H1 (cell line): ENCODE measurements at regions not wholly inside any gene's neighbourhood (a gene's known extent, or its start where the extent isn't known, plus 50 kb on each side); places are given as distances from the start of the nearest gene placed in this dataset.

Experiments used
- BACH1 ChIP-seq: IDR thresholded peaks from 2 replicates; pipeline ENCODE4 v1.6.1; 2012; ENCODE audit warnings: low read length, improper control_type of control experiment
- BCL11A ChIP-seq, 2 experiments: IDR thresholded peaks; one replicate each; pipeline ENCODE4 v1.6.1; 2011; ENCODE audit warnings: low read depth in 2 of 2, low read length in 2 of 2, mild to moderate bottlenecking in 2 of 2
- CHD1 ChIP-seq: IDR thresholded peaks from 2 replicates; pipeline ENCODE4 v1.6.1; 2012; ENCODE audit warnings: low read depth, low read length, improper control_type of control experiment
- HDAC2 ChIP-seq, 2 experiments: fragments of 300-600 bp in 1 of 2; sonication (generic) in 1 of 2; IDR thresholded peaks; 2 replicates each; pipeline ENCODE4 v1.6.1; 2011 to 2012; ENCODE audit warnings: low read depth in 2 of 2, low read length in 2 of 2, mild to moderate bottlenecking in 2 of 2, moderate library complexity in 2 of 2, borderline replicate concordance in 1 of 2, inconsistent platforms in 1 of 2
- RFX5 ChIP-seq: IDR thresholded peaks from 2 replicates; pipeline ENCODE4 v1.6.1; 2011; ENCODE audit warnings: low read depth, low read length, improper control_type of control experiment, borderline replicate concordance
- RNF2 ChIP-seq: fragments of 200-900, 300-1000 bp; sonication (generic); IDR thresholded peaks from 2 replicates; pipeline ENCODE4 v1.7.1; 2016; ENCODE audit warnings: borderline replicate concordance, low read depth, mild to moderate bottlenecking, antibody characterized with exemption, low read length; ENCODE audit not compliant: poor library complexity, severe bottlenecking; ENCODE audit errors: missing control alignments
- SIN3A ChIP-seq, 2 experiments: IDR thresholded peaks in 1 of 2; conservative IDR thresholded peaks in 1 of 2; 2 replicates each; pipeline ENCODE4 v1.6.1; 2011 to 2012; ENCODE audit warnings: low read length in 2 of 2, improper control_type of control experiment in 1 of 2, low read depth in 1 of 2, mild to moderate bottlenecking in 1 of 2
- SUZ12 ChIP-seq: fragments of 200-600 bp; sonication (generic); IDR thresholded peaks from 2 replicates; pipeline ENCODE4 v1.6.1; 2012; ENCODE audit warnings: mild to moderate bottlenecking, inconsistent platforms, low read length, moderate library complexity, mixed read lengths
- TCF12 ChIP-seq: IDR thresholded peaks from 2 replicates; pipeline ENCODE4 v1.6.1; 2011; ENCODE audit warnings: low read depth, mild to moderate bottlenecking, low read length
- TF ChIP-seq, protein P1 (sequence below): fragments of 300-600 bp; sonication (generic); IDR thresholded peaks from 2 replicates; pipeline ENCODE4 v1.7.1; 2012; ENCODE audit warnings: low read length, moderate library complexity, mild to moderate bottlenecking, inconsistent platforms; ENCODE audit not compliant: insufficient replicate concordance
- TF ChIP-seq, protein P2 (sequence below): IDR thresholded peaks from 2 replicates; pipeline ENCODE4 v1.6.1; 2011; ENCODE audit warnings: low read depth, mild to moderate bottlenecking, low read length; ENCODE audit not compliant: insufficient read depth

DNA sequence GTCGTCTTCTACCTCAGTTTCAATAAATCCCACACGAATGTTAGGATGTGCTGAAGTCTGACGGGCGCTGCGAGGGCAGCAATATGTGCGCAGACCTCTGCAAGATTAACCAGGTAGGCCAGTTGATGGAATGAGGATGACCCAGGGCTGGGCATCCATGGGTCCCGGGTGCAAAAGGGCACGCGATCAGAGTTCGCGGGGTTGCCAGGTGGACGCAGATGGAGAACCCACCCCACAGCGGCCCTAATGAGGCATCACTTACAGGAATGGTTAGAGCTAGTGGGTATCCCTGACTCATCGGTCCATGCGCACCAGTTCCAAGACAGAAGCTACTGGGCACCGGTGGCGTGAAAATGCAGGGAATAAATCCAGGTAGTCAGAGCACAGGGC is 2116.0 kb downstream of the TP53TG3F start (continued):
- TF ChIP-seq, protein P1, sequence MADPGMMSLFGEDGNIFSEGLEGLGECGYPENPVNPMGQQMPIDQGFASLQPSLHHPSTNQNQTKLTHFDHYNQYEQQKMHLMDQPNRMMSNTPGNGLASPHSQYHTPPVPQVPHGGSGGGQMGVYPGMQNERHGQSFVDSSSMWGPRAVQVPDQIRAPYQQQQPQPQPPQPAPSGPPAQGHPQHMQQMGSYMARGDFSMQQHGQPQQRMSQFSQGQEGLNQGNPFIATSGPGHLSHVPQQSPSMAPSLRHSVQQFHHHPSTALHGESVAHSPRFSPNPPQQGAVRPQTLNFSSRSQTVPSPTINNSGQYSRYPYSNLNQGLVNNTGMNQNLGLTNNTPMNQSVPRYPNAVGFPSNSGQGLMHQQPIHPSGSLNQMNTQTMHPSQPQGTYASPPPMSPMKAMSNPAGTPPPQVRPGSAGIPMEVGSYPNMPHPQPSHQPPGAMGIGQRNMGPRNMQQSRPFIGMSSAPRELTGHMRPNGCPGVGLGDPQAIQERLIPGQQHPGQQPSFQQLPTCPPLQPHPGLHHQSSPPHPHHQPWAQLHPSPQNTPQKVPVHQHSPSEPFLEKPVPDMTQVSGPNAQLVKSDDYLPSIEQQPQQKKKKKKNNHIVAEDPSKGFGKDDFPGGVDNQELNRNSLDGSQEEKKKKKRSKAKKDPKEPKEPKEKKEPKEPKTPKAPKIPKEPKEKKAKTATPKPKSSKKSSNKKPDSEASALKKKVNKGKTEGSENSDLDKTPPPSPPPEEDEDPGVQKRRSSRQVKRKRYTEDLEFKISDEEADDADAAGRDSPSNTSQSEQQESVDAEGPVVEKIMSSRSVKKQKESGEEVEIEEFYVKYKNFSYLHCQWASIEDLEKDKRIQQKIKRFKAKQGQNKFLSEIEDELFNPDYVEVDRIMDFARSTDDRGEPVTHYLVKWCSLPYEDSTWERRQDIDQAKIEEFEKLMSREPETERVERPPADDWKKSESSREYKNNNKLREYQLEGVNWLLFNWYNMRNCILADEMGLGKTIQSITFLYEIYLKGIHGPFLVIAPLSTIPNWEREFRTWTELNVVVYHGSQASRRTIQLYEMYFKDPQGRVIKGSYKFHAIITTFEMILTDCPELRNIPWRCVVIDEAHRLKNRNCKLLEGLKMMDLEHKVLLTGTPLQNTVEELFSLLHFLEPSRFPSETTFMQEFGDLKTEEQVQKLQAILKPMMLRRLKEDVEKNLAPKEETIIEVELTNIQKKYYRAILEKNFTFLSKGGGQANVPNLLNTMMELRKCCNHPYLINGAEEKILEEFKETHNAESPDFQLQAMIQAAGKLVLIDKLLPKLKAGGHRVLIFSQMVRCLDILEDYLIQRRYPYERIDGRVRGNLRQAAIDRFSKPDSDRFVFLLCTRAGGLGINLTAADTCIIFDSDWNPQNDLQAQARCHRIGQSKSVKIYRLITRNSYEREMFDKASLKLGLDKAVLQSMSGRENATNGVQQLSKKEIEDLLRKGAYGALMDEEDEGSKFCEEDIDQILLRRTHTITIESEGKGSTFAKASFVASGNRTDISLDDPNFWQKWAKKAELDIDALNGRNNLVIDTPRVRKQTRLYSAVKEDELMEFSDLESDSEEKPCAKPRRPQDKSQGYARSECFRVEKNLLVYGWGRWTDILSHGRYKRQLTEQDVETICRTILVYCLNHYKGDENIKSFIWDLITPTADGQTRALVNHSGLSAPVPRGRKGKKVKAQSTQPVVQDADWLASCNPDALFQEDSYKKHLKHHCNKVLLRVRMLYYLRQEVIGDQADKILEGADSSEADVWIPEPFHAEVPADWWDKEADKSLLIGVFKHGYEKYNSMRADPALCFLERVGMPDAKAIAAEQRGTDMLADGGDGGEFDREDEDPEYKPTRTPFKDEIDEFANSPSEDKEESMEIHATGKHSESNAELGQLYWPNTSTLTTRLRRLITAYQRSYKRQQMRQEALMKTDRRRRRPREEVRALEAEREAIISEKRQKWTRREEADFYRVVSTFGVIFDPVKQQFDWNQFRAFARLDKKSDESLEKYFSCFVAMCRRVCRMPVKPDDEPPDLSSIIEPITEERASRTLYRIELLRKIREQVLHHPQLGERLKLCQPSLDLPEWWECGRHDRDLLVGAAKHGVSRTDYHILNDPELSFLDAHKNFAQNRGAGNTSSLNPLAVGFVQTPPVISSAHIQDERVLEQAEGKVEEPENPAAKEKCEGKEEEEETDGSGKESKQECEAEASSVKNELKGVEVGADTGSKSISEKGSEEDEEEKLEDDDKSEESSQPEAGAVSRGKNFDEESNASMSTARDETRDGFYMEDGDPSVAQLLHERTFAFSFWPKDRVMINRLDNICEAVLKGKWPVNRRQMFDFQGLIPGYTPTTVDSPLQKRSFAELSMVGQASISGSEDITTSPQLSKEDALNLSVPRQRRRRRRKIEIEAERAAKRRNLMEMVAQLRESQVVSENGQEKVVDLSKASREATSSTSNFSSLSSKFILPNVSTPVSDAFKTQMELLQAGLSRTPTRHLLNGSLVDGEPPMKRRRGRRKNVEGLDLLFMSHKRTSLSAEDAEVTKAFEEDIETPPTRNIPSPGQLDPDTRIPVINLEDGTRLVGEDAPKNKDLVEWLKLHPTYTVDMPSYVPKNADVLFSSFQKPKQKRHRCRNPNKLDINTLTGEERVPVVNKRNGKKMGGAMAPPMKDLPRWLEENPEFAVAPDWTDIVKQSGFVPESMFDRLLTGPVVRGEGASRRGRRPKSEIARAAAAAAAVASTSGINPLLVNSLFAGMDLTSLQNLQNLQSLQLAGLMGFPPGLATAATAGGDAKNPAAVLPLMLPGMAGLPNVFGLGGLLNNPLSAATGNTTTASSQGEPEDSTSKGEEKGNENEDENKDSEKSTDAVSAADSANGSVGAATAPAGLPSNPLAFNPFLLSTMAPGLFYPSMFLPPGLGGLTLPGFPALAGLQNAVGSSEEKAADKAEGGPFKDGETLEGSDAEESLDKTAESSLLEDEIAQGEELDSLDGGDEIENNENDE, result no peak
- TF ChIP-seq HDAC2 (IDR thresholded peaks at IDR 0.05; ENCODE audit: borderline replicate concordance in 1 of 2, low read depth in 2 of 2, low read length in 2 of 2) (no peak), BACH1 (no peak), SUZ12 (no peak), BCL11A (IDR thresholded peaks at IDR 0.05; ENCODE audit: low read depth in 2 of 2, low read length in 2 of 2) (no peak), SIN3A (conservative IDR thresholded peaks at IDR 0.05 in 1 of 2, IDR thresholded peaks at IDR 0.05 in 1 of 2; ENCODE audit: low read depth in 1 of 2, low read length in 2 of 2) (no peak), CHD1 (no peak), TCF12 (no peak), RNF2 (no peak), RFX5 (no peak)
- TF ChIP-seq, protein P2, sequence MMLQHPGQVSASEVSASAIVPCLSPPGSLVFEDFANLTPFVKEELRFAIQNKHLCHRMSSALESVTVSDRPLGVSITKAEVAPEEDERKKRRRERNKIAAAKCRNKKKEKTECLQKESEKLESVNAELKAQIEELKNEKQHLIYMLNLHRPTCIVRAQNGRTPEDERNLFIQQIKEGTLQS, result no peak
